ENCODE measurements at regions not wholly inside any gene's neighbourhood (a gene's known extent, or its start where the extent isn't known, plus 50 kb on each side); places are given as distances from the start of the nearest gene placed in this dataset.

DNA sequence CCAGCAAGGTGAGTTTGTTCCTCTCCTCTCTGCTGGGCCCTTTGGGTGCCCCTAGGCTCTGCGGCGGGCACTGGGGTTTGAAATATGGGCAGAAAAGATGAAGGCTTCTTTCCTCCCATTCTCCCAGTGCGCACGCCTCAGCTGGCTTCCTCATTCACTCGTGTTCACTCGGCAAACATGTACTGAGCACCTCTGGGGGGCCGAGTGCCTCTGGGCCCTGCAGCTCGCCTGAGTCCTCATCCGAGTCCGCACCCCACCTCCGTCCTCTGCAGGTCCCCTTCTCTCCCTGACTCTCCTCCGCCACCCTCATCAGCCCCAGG lies 98.5 kb upstream of the RUNX3 start:
- H3K27me3 ChIP-seq = peaks cover 0 to 19% (median 0%) of the 10 kb centered on the region in 9 donors
- no peak overlapping the region for H3K27ac ChIP-seq
- no peak for DNase-seq
- intact Hi-C loops (cut with DNase I) = no loop called here
- H3K4me1 ChIP-seq = peaks cover 0 to 71% (median 0%) of the 10 kb centered on the region in 12 donors
- TF ChIP-seq, protein P1, sequence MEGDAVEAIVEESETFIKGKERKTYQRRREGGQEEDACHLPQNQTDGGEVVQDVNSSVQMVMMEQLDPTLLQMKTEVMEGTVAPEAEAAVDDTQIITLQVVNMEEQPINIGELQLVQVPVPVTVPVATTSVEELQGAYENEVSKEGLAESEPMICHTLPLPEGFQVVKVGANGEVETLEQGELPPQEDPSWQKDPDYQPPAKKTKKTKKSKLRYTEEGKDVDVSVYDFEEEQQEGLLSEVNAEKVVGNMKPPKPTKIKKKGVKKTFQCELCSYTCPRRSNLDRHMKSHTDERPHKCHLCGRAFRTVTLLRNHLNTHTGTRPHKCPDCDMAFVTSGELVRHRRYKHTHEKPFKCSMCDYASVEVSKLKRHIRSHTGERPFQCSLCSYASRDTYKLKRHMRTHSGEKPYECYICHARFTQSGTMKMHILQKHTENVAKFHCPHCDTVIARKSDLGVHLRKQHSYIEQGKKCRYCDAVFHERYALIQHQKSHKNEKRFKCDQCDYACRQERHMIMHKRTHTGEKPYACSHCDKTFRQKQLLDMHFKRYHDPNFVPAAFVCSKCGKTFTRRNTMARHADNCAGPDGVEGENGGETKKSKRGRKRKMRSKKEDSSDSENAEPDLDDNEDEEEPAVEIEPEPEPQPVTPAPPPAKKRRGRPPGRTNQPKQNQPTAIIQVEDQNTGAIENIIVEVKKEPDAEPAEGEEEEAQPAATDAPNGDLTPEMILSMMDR (IDR thresholded peaks at IDR 0.05) = no peak
- TF ChIP-seq POLR2A (IDR thresholded peaks at IDR 0.05) = no peak
- 84 to 93% (median 87%) methylated on average over 12 of the region's 12 CpGs for WGBS, 4 donors
- no peak overlapping the region for H3K4me3 ChIP-seq
- ATAC-seq = no peak
- no peaks in the 10 kb centered on the region for H3K9me3 ChIP-seq
- H3K36me3 ChIP-seq = no peaks in the 10 kb centered on the region

DNA sequence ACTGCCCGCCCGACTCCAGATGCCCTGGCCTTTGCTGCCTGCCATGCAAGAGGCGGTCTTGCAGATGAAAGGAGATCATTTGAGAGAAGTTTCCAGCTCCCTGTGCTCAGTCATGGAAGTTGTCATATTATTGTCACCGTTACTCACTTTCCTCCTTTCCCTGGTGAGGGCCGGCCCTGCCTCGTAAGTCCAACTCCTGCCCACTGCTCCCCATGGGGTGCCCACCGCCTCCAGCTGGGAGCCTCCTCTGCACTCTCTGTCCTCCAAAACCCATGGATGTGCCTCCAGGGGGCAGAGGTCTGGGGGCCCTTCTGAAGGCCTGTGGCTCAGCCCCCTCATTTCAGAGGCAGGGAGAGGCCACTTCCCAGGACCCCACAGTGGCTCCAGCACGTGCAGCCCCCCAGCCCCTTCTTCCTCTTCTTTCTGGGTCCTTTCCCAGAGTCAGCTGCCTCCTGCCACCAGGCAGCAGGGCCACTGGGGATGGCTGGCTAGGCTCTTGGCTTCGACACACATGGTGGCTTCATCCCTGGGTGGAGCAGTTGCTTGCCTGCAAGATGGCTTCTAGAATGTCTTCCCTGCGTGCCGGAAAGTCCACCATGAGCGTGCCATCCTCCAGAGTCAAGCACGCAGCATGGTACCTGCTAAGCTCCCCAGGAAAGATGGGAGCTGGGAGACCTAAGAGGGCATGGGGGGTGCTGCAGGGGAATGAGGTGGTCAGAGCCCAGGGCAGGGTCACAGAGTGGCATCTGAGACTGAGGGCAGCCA lies 97.9 kb upstream of the RUNX3 start:
- Histone ChIP-seq H3K36me3 (no peaks in the 10 kb centered on the region), H3K4me3 (no peak overlapping the region), H3K9me3 (no peaks in the 10 kb centered on the region), H3K27me3 (peaks cover 0 to 19% (median 0%) of the 10 kb centered on the region in 9 donors), H3K4me1 (peaks cover 0 to 71% (median under 1%) of the 10 kb centered on the region in 12 donors), H3K27ac (no peak overlapping the region)
- intact Hi-C loops (cut with DNase I) = no loop called here
- 79 to 87% (median 85%) methylated on average over 12 to 13 of the region's 13 CpGs for WGBS, 4 donors
- ATAC-seq (no peak), DNase-seq (no peak)
- TF ChIP-seq, protein P1 (IDR thresholded peaks at IDR 0.05) = no peak
- TF ChIP-seq POLR2A (IDR thresholded peaks at IDR 0.05) = no peak

DNA sequence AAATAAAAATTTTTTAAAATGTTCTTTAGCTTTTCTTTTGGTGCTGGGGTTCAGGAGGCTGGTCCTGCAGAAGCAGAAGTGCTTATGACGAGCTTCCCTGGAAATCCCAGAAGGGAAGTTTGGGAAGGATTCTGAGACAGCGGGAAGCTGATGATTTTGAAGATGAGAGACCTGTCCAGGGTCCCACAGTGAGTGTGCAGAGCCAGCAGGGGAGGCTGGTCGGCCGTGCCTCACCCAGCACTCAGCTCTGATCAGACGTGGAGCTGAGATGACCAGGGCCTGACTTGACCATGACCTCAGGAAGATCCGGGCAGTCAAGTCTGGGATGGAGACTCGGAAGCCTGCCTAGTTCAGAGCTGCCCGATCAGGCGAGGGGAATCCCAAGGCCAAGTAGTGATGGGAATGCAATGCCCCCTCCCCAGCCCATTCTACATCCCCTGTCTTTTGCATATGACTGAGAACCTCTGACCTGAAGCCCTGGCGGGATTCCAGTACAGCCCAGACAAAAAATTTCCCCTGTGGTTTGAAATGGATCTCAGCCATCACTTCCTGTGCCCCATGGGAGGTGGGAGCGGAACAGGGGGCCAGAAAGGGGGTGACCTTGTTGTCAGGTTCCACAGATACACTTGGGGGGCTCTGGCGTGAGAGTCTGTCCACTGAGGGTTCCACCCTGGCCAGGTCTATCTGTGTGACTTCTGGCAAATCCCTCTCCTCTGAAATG lies 96.8 kb upstream of the RUNX3 start:
- peak in 1 of 5 donors; percentile 46 for DNase-seq
- Histone ChIP-seq H3K9me3 (no peaks in the 10 kb centered on the region), H3K4me1 (peaks cover 0 to 71% (median 8%) of the 10 kb centered on the region in 12 donors), H3K27me3 (peaks cover 0 to 19% (median 0%) of the 10 kb centered on the region in 9 donors), H3K4me3 (no peak overlapping the region), H3K36me3 (no peaks in the 10 kb centered on the region), H3K27ac (no peak overlapping the region)
- intact Hi-C loops (cut with DNase I) = no loop called here
- ATAC-seq = no peak
- WGBS, 4 donors = 39 to 52% (median 41%) methylated on average over 11 to 12 of the region's 12 CpGs
- TF ChIP-seq, protein P1 (IDR thresholded peaks at IDR 0.05) = no peak
- no peak for TF ChIP-seq POLR2A (IDR thresholded peaks at IDR 0.05)

DNA sequence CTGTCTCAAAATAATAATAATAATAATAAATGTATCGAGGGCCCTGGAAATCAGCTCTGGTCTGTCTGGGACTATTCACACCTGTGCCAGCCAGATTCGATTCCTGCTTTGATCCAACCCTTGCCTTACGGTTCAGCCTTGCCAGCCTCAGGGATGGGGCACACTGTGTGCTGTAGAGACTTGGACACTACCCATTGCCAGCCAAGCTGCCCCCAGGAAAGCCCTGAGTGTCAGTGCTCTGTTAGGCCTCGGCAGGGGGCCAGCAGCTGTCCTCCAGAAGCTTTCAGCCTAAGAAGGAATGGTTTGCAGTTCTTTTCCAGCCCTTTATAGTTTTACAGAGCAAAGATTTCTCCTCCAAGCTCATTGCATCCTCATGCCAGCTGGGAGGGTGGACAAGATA lies 96.2 kb upstream of the RUNX3 start:
- Histone ChIP-seq H3K9me3 (no peaks in the 10 kb centered on the region), H3K4me3 (no peak overlapping the region), H3K4me1 (peaks cover 0 to 71% (median 8%) of the 10 kb centered on the region in 12 donors), H3K27me3 (peaks cover 0 to 19% (median 0%) of the 10 kb centered on the region in 9 donors), H3K27ac (no peak overlapping the region), H3K36me3 (no peaks in the 10 kb centered on the region)
- no peak for ATAC-seq
- WGBS, 4 donors = 80 to 86% (median 84%) methylated on average over 4 of the region's 4 CpGs
- peak in 1 of 5 donors; percentile 40 for DNase-seq
- intact Hi-C loops (cut with DNase I) = no loop called here
- no peak for TF ChIP-seq POLR2A (IDR thresholded peaks at IDR 0.05)
- TF ChIP-seq, protein P1 (IDR thresholded peaks at IDR 0.05) = no peak
